ENCODE measurements at regions not wholly inside any gene's neighbourhood (a gene's known extent, or its start where the extent isn't known, plus 50 kb on each side); places are given as distances from the start of the nearest gene placed in this dataset.

- DNase-seq (ENCODE audit: low read depth), result no peak
- TF ChIP-seq CTCF (IDR thresholded peaks at IDR 0.05; ENCODE audit: low read depth, low read length, missing control alignments), result no peak
- no peak overlapping the region for H3K4me3 ChIP-seq (ENCODE audit: low read depth, low read length)
These were observed 455.6 kb downstream of the TMA16 start for GRCh38 chr4:163949976-163950601.

GRCh38 chr4:163955288-163955687 is 460.8 kb downstream of the TMA16 start:
- no peak overlapping the region for H3K4me3 ChIP-seq (ENCODE audit: low read depth, low read length)
- no peak for TF ChIP-seq CTCF (IDR thresholded peaks at IDR 0.05; ENCODE audit: low read depth, low read length, missing control alignments)

GRCh38 chr4:163958751-163959150 is 464.3 kb downstream of the TMA16 start:
- no peak for DNase-seq (ENCODE audit: low read depth)

More at GRCh38 chr4:163955288-163955687, 460.8 kb downstream of the TMA16 start:
- DNase-seq (ENCODE audit: low read depth), result no peak

GRCh38 chr4:163959932-163960331 is 465.4 kb downstream of the TMA16 start:
- DNase-seq (ENCODE audit: low read depth), result no peak
- H3K4me3 ChIP-seq (ENCODE audit: low read depth, low read length), result no peak overlapping the region
- no peak for TF ChIP-seq CTCF (IDR thresholded peaks at IDR 0.05; ENCODE audit: low read depth, low read length, missing control alignments)

More at GRCh38 chr4:163958751-163959150, 464.3 kb downstream of the TMA16 start:
- no peak overlapping the region for H3K4me3 ChIP-seq (ENCODE audit: low read depth, low read length)
- TF ChIP-seq CTCF (IDR thresholded peaks at IDR 0.05; ENCODE audit: low read depth, low read length, missing control alignments), result no peak

- TF ChIP-seq CTCF (IDR thresholded peaks at IDR 0.05; ENCODE audit: low read depth, low read length, missing control alignments), result no peak
- DNase-seq (ENCODE audit: low read depth), result no peak
- no peak overlapping the region for H3K4me3 ChIP-seq (ENCODE audit: low read depth, low read length)
These were observed 472.1 kb downstream of the TMA16 start for GRCh38 chr4:163966612-163967011.

GRCh38 chr4:163967263-163967662 is 472.8 kb downstream of the TMA16 start:
- no peak for TF ChIP-seq CTCF (IDR thresholded peaks at IDR 0.05; ENCODE audit: low read depth, low read length, missing control alignments)
- no peak overlapping the region for H3K4me3 ChIP-seq (ENCODE audit: low read depth, low read length)
- no peak for DNase-seq (ENCODE audit: low read depth)

GRCh38 chr4:163967710-163968109 is 473.2 kb downstream of the TMA16 start:
- H3K4me3 ChIP-seq (ENCODE audit: low read depth, low read length), result no peak overlapping the region
- DNase-seq (ENCODE audit: low read depth), result no peak
- TF ChIP-seq CTCF (IDR thresholded peaks at IDR 0.05; ENCODE audit: low read depth, low read length, missing control alignments), result no peak
